Naive thymus-derived CD4-positive, alpha-beta T cell (primary cell): ENCODE measurements at regions not wholly inside any gene's neighbourhood (a gene's known extent, or its start where the extent isn't known, plus 50 kb on each side); places are given as distances from the start of the nearest gene placed in this dataset.
"Not testable (repeated sequence)": the region's sequence is repeated elsewhere in the genome, so short reads cannot be mapped to it uniquely, and the experiment has no call there.

Experiments
- ATAC-seq: fragments of 150-1000 bp; cut with Tn5 transposase; 2 replicates; pipeline ENCODE4 v1.10.0; 2021; ENCODE audit warnings: mild to moderate bottlenecking, moderate library complexity
- CTCF ChIA-PET: fragments of 350-600 bp; sonication (Branson Sonifier 250); formaldehyde crosslinking; loops from one replicate; lab custom pipeline; 2021; ENCODE audit warnings: antibody characterized with exemption; lab: Charles Lee
- POLR2A ChIA-PET: fragments of 350-600 bp; sonication (Branson Sonifier 250); formaldehyde crosslinking; loops from one replicate; lab custom pipeline; 2021; ENCODE audit warnings: antibody characterized with exemption, inconsistent platforms; lab: Charles Lee
- DNase-seq, 9 donors: peaks; one replicate each; pipeline versions ENCODE4 v3.0.0 to v3.0.0-alpha.2; 2020 to 2022; ENCODE audit warnings: mixed read lengths in 1 of 9
- H3K27ac ChIP-seq: one replicate; pipeline ENCODE4 v1.7.0; 2013; ENCODE audit warnings: mild to moderate bottlenecking, low read depth, low read length, moderate library complexity
- H3K27me3 ChIP-seq, 2 donors: one replicate each; pipeline ENCODE4 v1.7.0; 2013; ENCODE audit warnings: low read length in 2 of 2, mild to moderate bottlenecking in 2 of 2, moderate library complexity in 2 of 2; ENCODE audit not compliant: control insufficient read depth in 2 of 2, insufficient read depth in 2 of 2
- H3K36me3 ChIP-seq, 3 experiments: 1 replicate in 2 of 3; 2 replicates in 1 of 3; pipeline ENCODE4 v1.7.0; 2013; ENCODE audit warnings: low read length in 3 of 3, mild to moderate bottlenecking in 3 of 3, moderate library complexity in 1 of 3; ENCODE audit not compliant: insufficient read depth in 3 of 3, control insufficient read depth in 2 of 3
- H3K4me1 ChIP-seq, 2 donors: one replicate each; pipeline ENCODE4 v1.7.0; 2013; ENCODE audit warnings: low read length in 2 of 2, mild to moderate bottlenecking in 2 of 2, moderate library complexity in 1 of 2; ENCODE audit not compliant: control insufficient read depth in 2 of 2, insufficient read depth in 2 of 2
- H3K4me3 ChIP-seq: 2 replicates; pipeline ENCODE4 v1.7.0; 2013; ENCODE audit warnings: mild to moderate bottlenecking, low read length
- H3K9me3 ChIP-seq, 3 experiments: 1 replicate in 2 of 3; 2 replicates in 1 of 3; pipeline ENCODE4 v1.7.0; 2013; ENCODE audit warnings: low read length in 3 of 3; ENCODE audit not compliant: control insufficient read depth in 2 of 3
- H3K27ac Mint-ChIP-seq, 9 donors: one replicate each; pipeline ENCODE4 v1.8.0; 2020 to 2022; ENCODE audit warnings: mixed read lengths in 9 of 9, mild to moderate bottlenecking in 8 of 9, moderate library complexity in 5 of 9, inconsistent platforms in 2 of 9
- H3K27me3 Mint-ChIP-seq, 5 donors: one replicate each; pipeline ENCODE4 v1.8.0; 2021 to 2022; ENCODE audit warnings: mixed read lengths in 5 of 5, mild to moderate bottlenecking in 1 of 5
- H3K36me3 Mint-ChIP-seq, 5 donors: one replicate each; pipeline ENCODE4 v1.8.0; 2020 to 2022; ENCODE audit warnings: mixed read lengths in 5 of 5, mild to moderate bottlenecking in 3 of 5, inconsistent platforms in 1 of 5
- H3K4me1 Mint-ChIP-seq, 7 donors: one replicate each; pipeline ENCODE4 v1.8.0; 2020 to 2022; ENCODE audit warnings: mixed read lengths in 7 of 7, mild to moderate bottlenecking in 3 of 7, inconsistent platforms in 1 of 7
- H3K4me3 Mint-ChIP-seq, 10 donors: one replicate each; pipeline ENCODE4 v1.8.0; 2020 to 2022; ENCODE audit warnings: mild to moderate bottlenecking in 10 of 10, mixed read lengths in 10 of 10, moderate library complexity in 6 of 10, inconsistent platforms in 2 of 10
- H3K9me3 Mint-ChIP-seq, 11 donors: one replicate each; pipeline ENCODE4 v1.8.0; 2020 to 2022; ENCODE audit warnings: mixed read lengths in 11 of 11, mild to moderate bottlenecking in 4 of 11, inconsistent platforms in 1 of 11, moderate library complexity in 1 of 11
- intact Hi-C, 2 donors: fragments of 100-400 bp; cut with micrococcal nuclease; formaldehyde crosslinking; loops; one replicate each; pipeline ENCODE4 v1.15.1; 2023

DNA sequence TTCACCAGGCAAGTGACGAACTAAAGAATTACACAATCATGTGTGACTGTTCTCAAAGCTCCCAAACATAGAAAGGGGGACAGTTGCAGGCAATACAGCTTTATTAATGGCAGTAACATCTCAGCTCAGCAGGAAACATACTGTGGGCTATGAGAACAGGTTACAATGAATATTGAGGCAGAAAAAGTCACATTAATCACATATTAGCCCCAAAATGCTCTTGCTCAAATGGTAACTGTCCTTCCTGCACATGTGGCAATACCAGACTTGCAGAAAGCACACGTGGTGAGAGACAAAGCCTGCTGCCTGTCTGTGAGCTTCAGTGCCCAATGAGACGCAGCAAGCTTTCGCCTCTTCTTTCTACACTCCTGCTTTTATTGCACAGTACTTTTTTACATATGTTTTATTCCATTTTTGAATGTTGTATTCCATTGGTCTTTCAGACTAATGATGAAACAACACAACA lies 104.9 kb upstream of the ACBD5 start:
- Mint-ChIP-seq H3K27ac (no peak overlapping the region), H3K9me3 (no peaks in the 10 kb centered on the region), H3K4me1 (peaks cover 0 to 11% (median 0%) of the 10 kb centered on the region in 7 donors), H3K36me3 (no peaks in the 10 kb centered on the region), H3K27me3 (peaks cover 14 to 24% (median 18%) of the 10 kb centered on the region in 5 donors), H3K4me3 (no peak overlapping the region)
- no peaks in the 10 kb centered on the region for H3K36me3 ChIP-seq
- H3K9me3 ChIP-seq = no peaks in the 10 kb centered on the region
- ChIA-PET POLR2A (no interaction called here), CTCF (interaction anchor here (0.6 kb wide), 1 partner anchor 31 kb away, joined by 5 read pairs; no protein-coding TSS in a partner anchor)
- intact Hi-C loops = no loop called here
- no peak overlapping the region for H3K27ac ChIP-seq
- no peak overlapping the region for H3K4me3 ChIP-seq
- H3K27me3 ChIP-seq = no peaks in the 10 kb centered on the region
- ATAC-seq = no peak
- H3K4me1 ChIP-seq = no peaks in the 10 kb centered on the region
- no peak for DNase-seq

DNA sequence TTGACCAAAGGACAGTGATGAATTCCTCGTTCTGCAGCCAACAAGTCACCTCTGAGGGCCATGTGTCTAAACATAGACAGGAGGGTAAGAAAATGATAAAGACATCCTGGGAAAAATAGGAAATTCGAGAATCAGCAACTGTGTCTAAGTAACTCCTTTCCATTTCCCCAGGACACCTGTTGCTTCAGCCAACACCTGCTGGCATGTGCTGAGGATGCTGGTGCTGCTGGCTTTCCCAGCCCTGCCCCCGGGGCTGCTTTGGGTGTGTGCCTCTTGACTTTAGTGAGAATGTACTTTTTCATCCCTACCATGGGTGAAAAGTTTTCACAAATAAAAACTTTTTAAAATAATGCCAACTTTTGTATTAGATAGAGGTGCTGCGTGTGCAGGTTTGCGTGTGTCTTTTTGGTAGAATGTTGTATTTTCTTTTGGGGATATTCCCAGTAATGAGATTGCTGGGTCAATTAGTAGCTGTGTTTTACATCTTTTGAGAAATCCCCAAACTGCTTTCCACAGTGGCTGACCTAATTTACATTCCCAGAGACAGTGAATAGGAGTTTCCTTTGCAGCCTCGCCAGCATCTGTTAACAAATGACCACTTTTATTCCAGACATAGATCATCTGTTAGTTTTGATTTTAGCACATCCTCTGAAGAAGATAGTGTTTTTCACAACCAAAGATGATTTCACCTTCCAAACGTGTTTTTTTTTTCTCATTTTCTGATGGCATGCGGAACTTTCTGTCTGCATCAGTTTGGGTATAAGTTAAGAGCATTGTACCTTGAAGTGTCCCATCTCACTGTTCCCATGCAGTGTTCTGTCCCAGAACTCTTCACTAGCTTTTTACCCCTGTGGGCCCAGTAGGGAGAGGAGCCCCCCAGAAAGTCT lies 104.2 kb upstream of the ACBD5 start:
- H3K4me3 Mint-ChIP-seq = no peak overlapping the region
- H3K9me3 ChIP-seq = no peaks in the 10 kb centered on the region
- CTCF ChIA-PET = interaction anchor here (0.6 kb wide), 1 partner anchor 32 kb away, joined by 5 read pairs; no protein-coding TSS in a partner anchor
- H3K27me3 Mint-ChIP-seq = peaks cover 14 to 22% (median 18%) of the 10 kb centered on the region in 5 donors
- H3K4me1 ChIP-seq = no peaks in the 10 kb centered on the region
- H3K36me3 Mint-ChIP-seq = no peaks in the 10 kb centered on the region
- POLR2A ChIA-PET = no interaction called here
- H3K4me3 ChIP-seq = no peak overlapping the region
- ATAC-seq (no peak), DNase-seq (no peak)
- no peaks in the 10 kb centered on the region for H3K27me3 ChIP-seq
- no peak overlapping the region for H3K27ac Mint-ChIP-seq
- no peak overlapping the region for H3K27ac ChIP-seq
- H3K36me3 ChIP-seq = no peaks in the 10 kb centered on the region
- intact Hi-C loops = no loop called here
- no peaks in the 10 kb centered on the region for H3K9me3 Mint-ChIP-seq
- H3K4me1 Mint-ChIP-seq = peaks cover 0 to 11% (median 0%) of the 10 kb centered on the region in 7 donors

DNA sequence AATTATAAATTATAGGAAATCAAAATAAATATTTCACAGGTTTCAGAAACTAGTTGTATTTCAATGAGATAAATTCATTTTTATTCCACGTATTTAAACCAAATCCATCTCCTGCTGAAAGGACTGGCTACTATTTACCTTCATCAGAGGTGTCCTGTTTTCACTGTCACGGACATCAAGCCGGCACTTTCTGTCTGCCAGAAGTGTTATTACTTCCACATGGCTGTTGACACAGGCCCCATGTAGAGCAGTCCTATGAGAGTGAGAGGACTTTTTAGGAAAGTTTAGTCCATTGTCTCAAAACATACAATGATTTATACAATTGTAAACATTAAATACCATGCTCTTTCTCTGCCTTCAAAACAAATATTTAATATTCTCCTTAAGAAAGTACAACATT lies 100.4 kb upstream of the ACBD5 start:
- intact Hi-C loops = no loop called here
- Mint-ChIP-seq H3K36me3 (no peaks in the 10 kb centered on the region), H3K27me3 (peaks cover 0 to 14% (median 4%) of the 10 kb centered on the region in 5 donors), H3K4me1 (peaks cover 0 to 6% (median 0%) of the 10 kb centered on the region in 7 donors), H3K27ac (no peak overlapping the region), H3K9me3 (peaks cover 0 to 3% (median 0%) of the 10 kb centered on the region in 11 donors), H3K4me3 (no peak overlapping the region)
- no peak overlapping the region for H3K27ac ChIP-seq
- ATAC-seq = no peak
- CTCF ChIA-PET = interaction anchor here (1.1 kb wide), 1 partner anchor 19 kb away, joined by 3 read pairs; no protein-coding TSS in a partner anchor
- H3K4me3 ChIP-seq = no peak overlapping the region
- POLR2A ChIA-PET = no interaction called here
- no peaks in the 10 kb centered on the region for H3K9me3 ChIP-seq
- DNase-seq = no peak
- no peaks in the 10 kb centered on the region for H3K27me3 ChIP-seq
- H3K36me3 ChIP-seq = no peaks in the 10 kb centered on the region
- H3K4me1 ChIP-seq = no peaks in the 10 kb centered on the region

DNA sequence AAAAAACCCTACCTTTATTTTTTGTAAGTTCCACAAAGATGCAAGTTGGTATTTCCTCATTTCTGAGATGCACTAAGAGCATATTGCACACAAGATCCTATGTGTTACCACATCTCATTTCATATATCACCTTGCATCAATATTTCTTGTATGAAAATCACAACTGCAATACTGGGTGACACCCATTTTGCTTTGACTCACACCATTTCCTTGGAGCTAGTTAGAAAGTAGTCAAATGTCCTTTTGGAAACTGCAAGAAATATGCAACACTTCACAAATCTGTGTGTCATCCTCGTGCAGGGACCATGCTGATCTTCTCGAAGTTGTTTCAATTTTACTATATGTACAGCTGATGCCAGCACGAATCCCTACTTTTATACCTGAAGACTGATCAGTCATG lies 94.6 kb upstream of the ACBD5 start:
- peaks cover 0 to 15% (median 11%) of the 10 kb centered on the region in 5 donors for H3K27me3 Mint-ChIP-seq
- CTCF ChIA-PET, ATAC-seq: not testable (repeated sequence)

DNA sequence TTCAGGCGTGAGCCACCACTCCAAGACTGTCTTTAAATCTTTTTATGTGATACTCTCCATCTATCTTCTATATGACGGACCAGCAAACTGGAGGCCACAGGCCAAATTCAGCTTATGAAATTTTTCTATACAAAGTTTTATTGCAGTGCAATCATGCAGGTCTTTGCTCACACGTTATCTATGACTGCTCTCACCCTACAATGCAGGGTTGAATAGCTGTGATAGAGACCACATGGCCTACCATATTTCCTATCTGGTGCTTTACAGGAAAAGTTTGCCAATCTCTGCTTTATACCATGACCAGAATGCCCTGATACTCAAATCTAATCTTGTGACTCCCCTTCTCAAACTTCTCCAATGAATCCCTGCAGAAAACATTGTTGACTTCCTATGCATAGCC lies 89.5 kb upstream of the ACBD5 start:
- no peaks in the 10 kb centered on the region for H3K36me3 ChIP-seq
- no peak overlapping the region for H3K4me3 ChIP-seq
- H3K4me1 Mint-ChIP-seq = no peaks in the 10 kb centered on the region
- no peak overlapping the region for H3K4me3 Mint-ChIP-seq
- H3K36me3 Mint-ChIP-seq = peaks cover 0 to 4% (median 0%) of the 10 kb centered on the region in 5 donors
- POLR2A ChIA-PET = no interaction called here
- CTCF ChIA-PET = no interaction called here
- H3K27ac ChIP-seq = no peak overlapping the region
- H3K9me3 ChIP-seq = no peaks in the 10 kb centered on the region
- no peaks in the 10 kb centered on the region for H3K4me1 ChIP-seq
- H3K9me3 Mint-ChIP-seq = no peaks in the 10 kb centered on the region
- peaks cover 0 to 24% (median 6%) of the 10 kb centered on the region in 5 donors for H3K27me3 Mint-ChIP-seq
- no peak for DNase-seq
- ATAC-seq = no peak
- H3K27ac Mint-ChIP-seq = no peak overlapping the region
- intact Hi-C loops = no loop called here
- H3K27me3 ChIP-seq = no peaks in the 10 kb centered on the region

More for the DNA sequence above, 94.6 kb upstream of the ACBD5 start:
- H3K4me1 Mint-ChIP-seq, H3K27ac ChIP-seq, POLR2A ChIA-PET, H3K36me3 ChIP-seq, H3K9me3 Mint-ChIP-seq, H3K36me3 Mint-ChIP-seq, H3K4me3 Mint-ChIP-seq, H3K4me1 ChIP-seq, H3K9me3 ChIP-seq, H3K27me3 ChIP-seq, DNase-seq, intact Hi-C loops, H3K4me3 ChIP-seq, H3K27ac Mint-ChIP-seq: not testable (repeated sequence)

DNA sequence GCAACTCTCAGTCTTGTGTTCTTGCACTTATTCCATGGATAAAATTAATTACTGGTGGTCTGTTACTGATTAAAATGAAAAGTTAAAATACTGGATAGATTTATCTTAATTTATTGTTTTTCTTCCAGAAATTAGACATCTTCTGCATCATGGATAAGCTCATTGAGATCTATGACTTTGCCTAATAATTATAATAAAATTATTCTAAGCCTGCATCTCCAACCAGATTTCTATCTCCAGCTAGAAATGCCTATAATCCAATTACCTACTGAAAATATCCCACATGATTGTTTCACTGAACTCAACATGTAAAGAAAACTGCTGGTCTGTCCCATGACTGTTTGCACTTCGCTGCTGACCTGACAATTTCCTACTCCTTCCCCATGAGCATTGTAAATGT lies 88.3 kb upstream of the ACBD5 start:
- ChIA-PET POLR2A (no interaction called here), CTCF (no interaction called here)
- no peaks in the 10 kb centered on the region for H3K27me3 ChIP-seq

More for the DNA sequence above, 88.3 kb upstream of the ACBD5 start:
- intact Hi-C loops = no loop called here
- H3K27ac ChIP-seq = no peak overlapping the region
- DNase-seq (no peak), ATAC-seq (no peak)
- H3K27ac Mint-ChIP-seq = no peak overlapping the region
- no peak overlapping the region for H3K4me3 Mint-ChIP-seq
- H3K4me1 Mint-ChIP-seq = no peaks in the 10 kb centered on the region
- peaks cover 0 to 4% (median 0%) of the 10 kb centered on the region in 5 donors for H3K36me3 Mint-ChIP-seq
- no peaks in the 10 kb centered on the region for H3K9me3 ChIP-seq
- no peak overlapping the region for H3K4me3 ChIP-seq
- peaks cover 0 to 25% (median 6%) of the 10 kb centered on the region in 5 donors for H3K27me3 Mint-ChIP-seq
- no peaks in the 10 kb centered on the region for H3K9me3 Mint-ChIP-seq
- no peaks in the 10 kb centered on the region for H3K4me1 ChIP-seq
- no peaks in the 10 kb centered on the region for H3K36me3 ChIP-seq
